NCI-H2196 treated with DMSO at 0.1 percent for 48 hours (cell line): ENCODE measurements at regions not wholly inside any gene's neighbourhood (a gene's known extent, or its start where the extent isn't known, plus 50 kb on each side); places are given as distances from the start of the nearest gene placed in this dataset.

ENCODE experiments used
- DNase-seq: peaks from one replicate; lab custom pipeline; 2025; ENCODE audit not compliant: unreplicated experiment; lab: John Stamatoyannopoulos, UW

- DNase-seq = no peak
Measured at GRCh38 chr12:58186401-58186800, 245.0 kb downstream of the ATP23 start.

GRCh38 chr12:58186914-58187313, 245.5 kb downstream of the ATP23 start:
- DNase-seq = no peak

DNA sequence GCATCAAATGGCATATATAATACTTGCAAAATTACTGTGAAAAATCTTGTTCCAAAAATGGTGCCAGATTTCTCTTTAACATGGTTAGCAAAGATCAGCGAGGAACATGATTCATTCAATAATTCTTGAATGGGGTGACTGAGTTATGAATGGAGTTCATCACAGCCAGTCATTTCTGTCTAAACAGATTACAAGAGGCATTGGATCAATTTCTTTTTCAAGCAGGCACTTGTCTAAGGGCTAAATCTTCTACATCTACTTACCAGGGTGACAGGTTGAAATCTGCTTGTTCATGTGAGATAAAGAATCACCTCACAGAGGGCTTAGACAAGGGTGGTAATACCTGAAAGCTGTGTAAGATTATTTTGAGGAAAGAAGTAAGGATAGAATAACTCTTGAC, 247.7 kb downstream of the ATP23 start:
- DNase-seq = no peak

- DNase-seq = no peak
Measured at GRCh38 chr12:58189893-58190292, 248.5 kb downstream of the ATP23 start.

DNA sequence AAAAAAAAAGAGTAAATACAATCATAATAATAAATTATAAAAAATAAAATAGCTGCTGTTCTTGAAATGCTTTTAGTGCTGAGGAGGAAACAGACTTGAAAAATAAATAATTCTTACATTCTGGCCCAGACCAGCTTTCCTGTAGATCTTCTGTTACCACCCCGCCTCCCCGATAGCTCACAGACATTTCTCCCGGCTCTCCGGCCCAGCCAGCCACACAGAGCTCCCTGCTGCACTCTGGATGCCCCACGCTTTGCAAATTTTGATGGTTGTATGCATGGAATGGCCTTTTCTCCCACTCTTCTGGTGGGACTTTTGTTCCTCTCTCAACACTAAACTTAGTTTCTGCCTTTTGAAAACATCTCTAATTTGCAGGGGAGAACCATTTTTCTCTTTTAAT, 249.3 kb downstream of the ATP23 start:
- DNase-seq = no peak

- DNase-seq = no peak
Measured at GRCh38 chr12:58196971-58197370, 255.6 kb downstream of the ATP23 start.

GRCh38 chr12:58202933-58203718, 261.8 kb downstream of the ATP23 start:
- DNase-seq = no peak

- no peak for DNase-seq
Measured at GRCh38 chr12:58204071-58204470, 262.7 kb downstream of the ATP23 start.

- no peak for DNase-seq
Measured at GRCh38 chr12:58206876-58207275, 265.5 kb downstream of the ATP23 start.

GRCh38 chr12:58211211-58211610, 269.8 kb downstream of the ATP23 start:
- no peak for DNase-seq

DNA sequence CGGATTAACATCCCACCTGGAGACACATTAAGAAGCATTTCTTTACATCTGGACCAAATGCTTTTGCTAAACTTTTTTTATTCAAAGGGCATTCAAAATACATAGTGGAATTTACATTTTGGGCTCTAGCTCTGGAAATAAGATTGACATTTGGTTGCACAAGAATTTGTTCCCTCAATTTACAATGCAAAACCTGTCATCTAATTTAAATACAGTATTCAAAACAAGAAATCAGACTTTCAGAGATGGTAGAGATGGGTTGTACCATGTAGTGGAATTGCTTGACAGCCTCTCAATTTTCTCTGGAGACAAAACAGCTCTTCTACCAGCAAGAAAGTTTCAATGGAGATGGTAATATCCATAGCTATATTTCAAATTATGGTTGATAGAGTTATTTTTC, 275.8 kb downstream of the ATP23 start:
- no peak for DNase-seq

DNA sequence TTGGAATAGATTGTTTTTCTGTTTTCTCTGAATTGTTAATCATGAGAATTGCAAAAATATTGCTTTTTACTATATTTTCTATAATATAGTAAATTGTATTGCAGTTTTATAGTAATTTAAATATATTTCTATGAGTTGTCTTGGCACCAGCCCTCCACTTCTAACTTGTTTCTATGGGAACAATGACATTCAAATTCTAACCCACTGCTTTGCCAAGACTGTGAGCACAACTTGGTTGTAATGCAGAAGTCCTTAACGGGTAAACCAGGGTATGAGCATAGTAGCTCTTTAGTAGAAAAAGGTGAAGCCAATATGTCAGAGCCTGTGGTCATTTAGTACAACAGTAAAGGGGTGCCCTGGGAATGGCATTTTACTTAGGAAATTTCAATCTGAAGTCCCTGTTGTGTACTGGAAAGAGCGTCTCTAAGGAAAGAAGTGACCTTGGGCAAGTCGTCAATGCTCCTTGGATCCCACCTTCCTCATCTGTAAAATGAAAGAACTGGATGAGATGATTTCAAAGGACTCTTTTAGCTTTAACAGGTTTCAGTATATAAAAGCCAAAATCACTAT, 283.3 kb downstream of the ATP23 start:
- no peak for DNase-seq

GRCh38 chr12:58225203-58225877, 284.0 kb downstream of the ATP23 start:
- no peak for DNase-seq

GRCh38 chr12:58233886-58234285, 292.5 kb downstream of the ATP23 start:
- no peak for DNase-seq

DNA sequence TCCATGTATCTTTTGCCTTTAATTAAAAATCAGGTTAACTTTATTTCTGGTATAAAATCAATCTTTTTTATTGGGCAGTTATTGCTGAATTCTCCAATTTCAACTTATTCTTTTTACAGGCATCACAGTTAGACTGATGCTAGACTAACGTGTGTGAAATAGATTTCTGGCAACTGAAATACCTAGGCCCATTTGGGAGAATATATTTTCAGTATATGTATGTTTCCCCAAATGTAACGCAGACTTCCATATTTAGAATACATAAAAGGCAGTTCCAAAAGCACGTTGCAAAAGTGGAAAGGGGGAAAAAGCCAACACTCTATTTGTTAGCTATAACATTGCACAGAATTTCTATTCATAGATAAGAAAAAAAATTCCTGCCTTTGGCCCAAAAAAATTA, 297.0 kb downstream of the ATP23 start:
- no peak for DNase-seq

DNA sequence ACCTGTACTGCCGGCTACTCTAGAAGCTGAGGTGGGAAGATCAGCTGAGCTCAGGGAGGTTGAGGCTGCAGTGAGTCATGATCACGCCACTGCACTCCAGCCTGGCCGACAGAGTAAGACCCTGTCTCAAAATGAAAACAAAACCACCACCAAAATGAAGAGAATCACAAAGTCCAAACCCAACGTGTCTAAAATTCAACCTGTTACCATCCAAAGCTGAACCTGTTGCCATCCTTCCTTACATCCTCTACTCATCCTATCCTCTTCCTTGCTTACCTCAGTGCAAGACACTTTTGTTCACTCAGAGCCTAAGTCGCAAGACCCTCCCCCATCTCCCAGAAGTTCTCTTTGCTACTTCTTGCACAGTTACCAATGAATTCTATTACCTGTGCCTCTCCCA, 299.7 kb downstream of the ATP23 start:
- no peak for DNase-seq

DNA sequence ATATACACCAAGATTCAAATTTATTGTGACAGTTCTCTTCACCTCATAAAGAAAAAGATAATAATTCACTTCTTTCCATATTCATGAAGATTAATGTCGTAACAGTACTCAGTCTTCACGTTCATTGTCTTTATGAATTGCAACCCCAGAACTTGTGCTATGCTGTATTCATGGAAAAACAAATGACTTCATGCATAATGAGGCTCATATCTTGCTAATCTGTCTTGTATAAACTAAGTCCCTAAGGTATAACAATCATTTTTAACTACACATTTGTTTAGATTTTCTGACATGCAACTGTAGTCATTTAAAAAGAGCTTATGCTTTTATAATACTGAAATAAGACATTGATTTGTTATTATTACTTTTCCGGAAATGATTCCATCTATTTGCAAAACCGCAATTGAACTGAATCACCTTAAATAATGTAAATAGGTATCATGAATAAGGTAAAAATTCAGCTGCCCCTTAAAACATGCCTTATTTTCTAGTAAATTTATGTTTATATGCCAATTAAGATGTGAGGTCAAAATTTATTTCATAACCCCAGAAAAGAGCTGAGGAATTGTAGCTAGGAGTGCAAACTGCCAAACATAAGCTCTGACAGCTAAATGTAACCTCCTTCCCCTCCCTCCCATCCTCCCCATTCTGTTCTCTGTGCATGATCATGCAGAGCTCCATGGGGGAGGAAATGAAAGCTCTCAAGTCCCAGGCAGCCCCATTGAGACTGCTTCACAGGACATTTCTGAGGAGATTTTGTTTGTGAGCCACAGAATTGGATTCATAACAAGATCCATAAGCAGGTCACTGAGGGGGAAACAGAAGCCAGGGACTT, 301.6 kb downstream of the ATP23 start:
- DNase-seq = no peak

GRCh38 chr12:58247633-58248032, 306.3 kb downstream of the ATP23 start:
- no peak for DNase-seq

- no peak for DNase-seq
Measured at GRCh38 chr12:58248599-58248998, 307.2 kb downstream of the ATP23 start.

DNA sequence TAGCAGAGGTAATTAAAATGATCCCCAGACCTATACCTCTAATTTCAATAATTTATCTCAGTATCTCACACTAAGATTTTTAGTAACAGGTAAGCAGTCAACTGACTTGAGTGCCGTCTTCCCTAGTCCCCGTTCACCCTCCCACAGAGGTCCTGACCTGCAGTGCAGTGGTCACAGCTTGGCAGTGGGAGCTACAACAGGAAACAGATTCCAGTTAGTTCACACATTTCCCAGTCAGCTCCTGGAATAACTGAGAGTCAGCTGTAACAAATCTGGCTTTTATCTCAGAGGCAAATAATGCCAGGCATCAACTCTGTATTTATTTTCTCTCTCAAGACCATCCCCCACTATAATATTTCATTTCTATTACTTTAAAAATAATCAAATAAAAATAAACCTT, 308.2 kb downstream of the ATP23 start:
- no peak for DNase-seq

DNA sequence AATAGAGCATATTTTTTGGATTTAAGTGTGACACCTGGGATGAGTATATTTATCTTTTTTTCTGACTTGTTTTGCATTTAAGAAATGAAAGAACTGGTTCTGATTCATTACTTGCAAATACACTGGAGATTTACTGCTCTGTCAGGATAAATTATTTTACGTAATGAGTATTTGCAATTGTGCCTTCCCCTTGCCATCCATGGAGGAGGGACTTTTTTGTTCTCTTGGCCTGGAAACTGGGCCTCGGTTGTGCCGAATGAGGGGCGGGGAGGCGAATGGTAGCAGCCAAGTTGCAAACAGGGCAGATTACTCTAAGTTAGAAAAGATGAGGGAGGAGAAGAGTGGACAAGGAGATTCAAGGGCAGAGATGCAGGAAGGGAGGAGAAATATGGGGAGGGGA, 308.7 kb downstream of the ATP23 start:
- DNase-seq = no peak

GRCh38 chr12:58252914-58253313, 311.5 kb downstream of the ATP23 start:
- DNase-seq = no peak
